H9 (cell line): ENCODE measurements at regions not wholly inside any gene's neighbourhood (a gene's known extent, or its start where the extent isn't known, plus 50 kb on each side); places are given as distances from the start of the nearest gene placed in this dataset.

Experiments
- DNase-seq: peaks from one replicate; pipeline ENCODE4 v3.0.0-alpha.2; 2017
- H2AFZ ChIP-seq: one replicate; pipeline ENCODE4 v1.6.1; 2013; ENCODE audit warnings: mild to moderate bottlenecking, low read length, control low read depth, moderate library complexity
- H2AK5ac ChIP-seq: 2 replicates; pipeline ENCODE4 v1.6.1; 2013; ENCODE audit warnings: low read length, control low read depth, mixed read lengths; ENCODE audit not compliant: insufficient read length
- H2BK120ac ChIP-seq: one replicate; pipeline ENCODE4 v1.6.1; 2013; ENCODE audit warnings: low read depth, mild to moderate bottlenecking, low read length, control low read depth, inconsistent platforms; ENCODE audit not compliant: poor library complexity, severe bottlenecking
- H2BK12ac ChIP-seq: 2 replicates; pipeline ENCODE4 v1.6.1; 2013; ENCODE audit warnings: low read length, control low read depth, mixed read lengths, low read depth; ENCODE audit not compliant: insufficient read length
- H2BK15ac ChIP-seq: 2 replicates; pipeline ENCODE4 v1.6.1; 2013; ENCODE audit warnings: low read depth, low read length, control low read depth
- H2BK20ac ChIP-seq: one replicate; pipeline ENCODE4 v1.6.1; 2013; ENCODE audit warnings: low read depth, mild to moderate bottlenecking, low read length, control low read depth, inconsistent platforms; ENCODE audit not compliant: poor library complexity, severe bottlenecking
- H2BK5ac ChIP-seq: 2 replicates; pipeline ENCODE4 v1.6.1; 2013; ENCODE audit warnings: low read length, control low read depth, mixed read lengths; ENCODE audit not compliant: insufficient read length
- H3K14ac ChIP-seq: 2 replicates; pipeline ENCODE4 v1.6.1; 2013; ENCODE audit warnings: low read length, control low read depth; ENCODE audit not compliant: insufficient read depth
- H3K18ac ChIP-seq: 2 replicates; pipeline ENCODE4 v1.6.1; 2013; ENCODE audit warnings: low read depth, mild to moderate bottlenecking, mixed read lengths, low read length, control low read depth; ENCODE audit not compliant: insufficient read length
- H3K23ac ChIP-seq: 2 replicates; pipeline ENCODE4 v1.6.1; 2013; ENCODE audit warnings: low read length, control low read depth, mixed read lengths, low read depth; ENCODE audit not compliant: insufficient read length
- H3K23me2 ChIP-seq: 2 replicates; pipeline ENCODE4 v1.6.1; 2013; ENCODE audit warnings: low read depth, mild to moderate bottlenecking, mixed read lengths, low read length, control low read depth; ENCODE audit not compliant: insufficient read length, poor library complexity, severe bottlenecking
- H3K27ac ChIP-seq: 2 replicates; pipeline ENCODE4 v1.5.1; 2013; ENCODE audit warnings: low read length, control low read depth, mixed read lengths, low read depth; ENCODE audit not compliant: insufficient read length
- H3K27me3 ChIP-seq: 2 replicates; pipeline ENCODE4 v1.6.1; 2013; ENCODE audit warnings: low read length, control low read depth, inconsistent platforms; ENCODE audit not compliant: insufficient read depth
- H3K4ac ChIP-seq: 2 replicates; pipeline ENCODE4 v1.6.1; 2013; ENCODE audit warnings: low read depth, mild to moderate bottlenecking, control low read depth, inconsistent platforms, low read length, moderate library complexity
- H3K4me1 ChIP-seq: 2 replicates; pipeline ENCODE4 v1.6.1; 2013; ENCODE audit warnings: low read length, control low read depth, inconsistent platforms; ENCODE audit not compliant: insufficient read depth
- H3K4me2 ChIP-seq: 2 replicates; pipeline ENCODE4 v1.6.1; 2013; ENCODE audit warnings: low read length, control low read depth, mixed read lengths; ENCODE audit not compliant: insufficient read length, insufficient read depth
- H3K56ac ChIP-seq: 2 replicates; pipeline ENCODE4 v1.6.1; 2013; ENCODE audit warnings: low read depth, mild to moderate bottlenecking, mixed read lengths, low read length, control low read depth; ENCODE audit not compliant: insufficient read length
- H3K79me1 ChIP-seq: 2 replicates; pipeline ENCODE4 v1.6.1; 2013; ENCODE audit warnings: low read depth, mild to moderate bottlenecking, moderate library complexity, low read length, control low read depth, inconsistent platforms; ENCODE audit not compliant: insufficient read depth, poor library complexity, severe bottlenecking
- H3K79me2 ChIP-seq: 2 replicates; pipeline ENCODE4 v1.6.1; 2013; ENCODE audit warnings: low read length, control low read depth, inconsistent platforms; ENCODE audit not compliant: insufficient read depth
- H3K9ac ChIP-seq: 2 replicates; pipeline ENCODE4 v1.6.1; 2013; ENCODE audit warnings: low read length, control low read depth, mixed read lengths; ENCODE audit not compliant: insufficient read length; ENCODE audit errors: extremely low read depth
- H3K9me3 ChIP-seq: one replicate; pipeline ENCODE4 v1.6.1; 2013; ENCODE audit warnings: low read depth, low read length, inconsistent platforms; ENCODE audit not compliant: control insufficient read depth
- H3T11ph ChIP-seq: one replicate; pipeline ENCODE4 v1.6.1; 2013; ENCODE audit warnings: mild to moderate bottlenecking, low read length, control low read depth, inconsistent platforms
- H4K20me1 ChIP-seq: one replicate; pipeline ENCODE4 v1.6.1; 2013; ENCODE audit not compliant: control insufficient read depth, insufficient read length, insufficient read depth
- H4K5ac ChIP-seq: 2 replicates; pipeline ENCODE4 v1.6.1; 2013; ENCODE audit warnings: low read depth, mild to moderate bottlenecking, mixed read lengths, low read length, control low read depth; ENCODE audit not compliant: insufficient read length
- H4K8ac ChIP-seq: replicated peaks from 2 replicates; pipeline ENCODE4 v1.6.1; 2013; ENCODE audit warnings: low read length, control low read depth, mixed read lengths, low read depth; ENCODE audit not compliant: insufficient read length
- H4K91ac ChIP-seq: 2 replicates; pipeline ENCODE4 v1.6.1; 2013; ENCODE audit warnings: low read depth, mild to moderate bottlenecking, moderate library complexity, mixed read lengths, low read length, control low read depth; ENCODE audit not compliant: insufficient read length
- H3K27ac Mint-ChIP-seq, 3 experiments: 2 replicates in 2 of 3; 3 replicates in 1 of 3; pipeline ENCODE4 v1.8.0; 2020 to 2021; ENCODE audit warnings: mixed read lengths in 3 of 3, mild to moderate bottlenecking in 1 of 3, moderate library complexity in 1 of 3
- H3K27me3 Mint-ChIP-seq: 2 replicates; pipeline ENCODE4 v1.8.0; 2021; ENCODE audit warnings: low read depth, mild to moderate bottlenecking, moderate library complexity, mixed read lengths
- H3K36me3 Mint-ChIP-seq, 3 experiments: 2 replicates in 2 of 3; 3 replicates in 1 of 3; pipeline ENCODE4 v1.8.0; 2020 to 2021; ENCODE audit warnings: low read depth in 3 of 3, mixed read lengths in 3 of 3; ENCODE audit not compliant: insufficient read depth in 1 of 3
- H3K4me1 Mint-ChIP-seq, 2 experiments: 2 replicates each; pipeline ENCODE4 v1.8.0; 2020; ENCODE audit warnings: mixed read lengths in 2 of 2
- H3K4me3 Mint-ChIP-seq, 2 experiments: 2 replicates in 1 of 2; 3 replicates in 1 of 2; pipeline ENCODE4 v1.8.0; 2020 to 2021; ENCODE audit warnings: mild to moderate bottlenecking in 2 of 2, mixed read lengths in 2 of 2, moderate library complexity in 1 of 2
- H3K9me3 Mint-ChIP-seq, 2 experiments: 2 replicates in 1 of 2; 3 replicates in 1 of 2; pipeline ENCODE4 v1.8.0; 2020; ENCODE audit warnings: mild to moderate bottlenecking in 2 of 2, mixed read lengths in 2 of 2, moderate library complexity in 1 of 2
- CTCF ChIP-seq: fragments of 200-600 bp; sonication (generic); conservative IDR thresholded peaks from 3 replicates; pipeline ENCODE4 v1.8.0; 2021; ENCODE audit warnings: antibody characterized with exemption, mild to moderate bottlenecking
- WGBS: extraction: QIAGEN DNeasy Blood & Tissue Kit; methylation state at CpG from one replicate; pipeline ENCODE4 v1.1.7; 2013; ENCODE audit warnings: missing lambda C conversion rate, low lambda C conversion rate, mixed read lengths; ENCODE audit not compliant: insufficient read length; ENCODE audit errors: extremely low coverage; 5-methylcytosine and 5-hydroxymethylcytosine counted together

- no peaks in the 10 kb centered on the region for H3K27me3 Mint-ChIP-seq
- Histone ChIP-seq H3K23me2 (no peaks in the 10 kb centered on the region), H3K9ac (no peak overlapping the region), H3T11ph (no peak overlapping the region), H3K27me3 (no peaks in the 10 kb centered on the region), H3K4ac (no peak overlapping the region), H3K79me1 (no peaks in the 10 kb centered on the region), H2AK5ac (no peak overlapping the region), H2BK15ac (no peak overlapping the region), H4K5ac (no peak overlapping the region), H3K18ac (no peak overlapping the region), H3K9me3 (no peaks in the 10 kb centered on the region), H2BK12ac (no peak overlapping the region), H3K4me2 (no peak overlapping the region), H4K8ac (no peak overlapping the region), H2BK5ac (no peak overlapping the region), H3K14ac (no peak overlapping the region), H3K79me2 (no peaks in the 10 kb centered on the region), H3K27ac (no peak overlapping the region), H2BK20ac (no peak overlapping the region), H3K23ac (no peak overlapping the region), H2AFZ (no peak overlapping the region), H4K20me1 (no peaks in the 10 kb centered on the region), H3K4me1 (no peaks in the 10 kb centered on the region), H4K91ac (no peak overlapping the region), H2BK120ac (no peak overlapping the region), H3K56ac (no peak overlapping the region)
- H3K4me3 Mint-ChIP-seq = no peak overlapping the region
- no peaks in the 10 kb centered on the region for H3K4me1 Mint-ChIP-seq
- no peak for TF ChIP-seq CTCF
- peaks cover 5 to 8% of the 10 kb centered on the region in 2 experiments for H3K9me3 Mint-ChIP-seq
- no peak overlapping the region for H3K27ac Mint-ChIP-seq
- no peak for DNase-seq
- peaks cover 0 to 5% (median 3%) of the 10 kb centered on the region in 3 experiments; a peak in 5 of 7 replicates for H3K36me3 Mint-ChIP-seq
- no CpG with 5 or more reads among the region's 5 CpGs for whole genome bisulfite sequencing
Observed at GRCh38 chr13:105692769-105693168, 842.7 kb downstream of the EFNB2 start.
